ENCODE measurements at regions not wholly inside any gene's neighbourhood (a gene's known extent, or its start where the extent isn't known, plus 50 kb on each side); places are given as distances from the start of the nearest gene placed in this dataset.

GRCh38 chr7:136528329-136528728 is 340.1 kb upstream of the CHRM2 start:
- TF ChIP-seq CTCF (IDR thresholded peaks at IDR 0.05): no peak
- no peak for TF ChIP-seq EP300 (IDR thresholded peaks at IDR 0.05)
- TF ChIP-seq POLR2A (IDR thresholded peaks at IDR 0.05): no peak

All from stomach (tissue), 4 donors.